ENCODE measurements at regions not wholly inside any gene's neighbourhood (a gene's known extent, or its start where the extent isn't known, plus 50 kb on each side); places are given as distances from the start of the nearest gene placed in this dataset.

DNA sequence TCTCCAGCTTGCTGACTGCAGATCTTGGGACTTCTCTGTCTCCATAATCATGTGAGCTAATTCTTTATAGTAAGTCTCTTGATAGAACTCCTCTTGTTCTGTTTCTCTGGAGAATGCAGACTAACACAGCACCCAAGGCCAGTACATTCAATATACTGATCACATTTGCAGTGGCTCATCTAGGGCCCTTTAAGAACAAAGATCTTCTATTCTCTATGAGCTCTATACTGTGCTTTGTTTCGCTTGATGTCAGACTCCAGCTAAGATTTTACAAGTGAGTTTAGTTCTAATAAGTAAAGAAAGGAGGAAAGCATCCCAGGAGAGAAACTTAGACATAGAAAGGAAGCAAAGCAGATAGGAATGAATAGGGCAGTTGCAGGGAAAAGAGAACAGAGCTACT is 69.3 kb upstream of the TMPO start:
- no peak for TF ChIP-seq POLR2AphosphoS5 (IDR thresholded peaks at IDR 0.05)
- no peak for TF ChIP-seq POLR2A (IDR thresholded peaks at IDR 0.05)

Data from stomach (tissue), 4 donors.